Keratinocyte (primary cell): ENCODE measurements at regions not wholly inside any gene's neighbourhood (a gene's known extent, or its start where the extent isn't known, plus 50 kb on each side); places are given as distances from the start of the nearest gene placed in this dataset.

Source experiments
- CTCF ChIP-seq, 3 experiments: IDR thresholded peaks in 1 of 3; conservative IDR thresholded peaks in 1 of 3; optimal IDR thresholded peaks in 1 of 3; 2 replicates in 2 of 3; 3 replicates in 1 of 3; pipeline versions ENCODE3 to v1.5.1; 2011; ENCODE audit warnings: low read length in 3 of 3, mild to moderate bottlenecking in 3 of 3, moderate library complexity in 2 of 3, control low read depth in 1 of 3, inconsistent platforms in 1 of 3; ENCODE audit not compliant: insufficient read depth in 2 of 3; ENCODE audit errors: extremely low read depth in 1 of 3
- EZH2 ChIP-seq: IDR thresholded peaks from one replicate; pipeline ENCODE4 v1.6.1; 2012; ENCODE audit warnings: inconsistent platforms, mild to moderate bottlenecking, low read length, moderate library complexity

DNA sequence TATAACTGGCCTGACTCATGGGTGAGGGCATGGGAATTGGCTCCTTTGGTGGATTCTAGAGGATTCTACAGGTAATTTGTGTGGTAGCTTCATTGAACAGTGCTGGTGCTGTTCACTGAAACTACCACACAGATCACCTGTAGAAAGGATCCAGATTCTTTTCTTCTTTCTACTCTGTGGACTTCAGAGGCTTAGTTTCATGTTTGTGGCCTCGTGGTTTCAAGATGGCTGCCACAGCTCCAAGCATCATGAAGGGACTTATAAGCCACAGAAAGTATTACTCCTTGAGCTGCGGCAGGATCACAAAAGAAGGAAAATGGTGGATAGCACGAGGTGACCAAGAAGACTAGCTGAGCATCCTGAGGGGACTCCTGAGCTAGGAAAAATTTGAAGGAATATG is 88.9 kb downstream of the ADCYAP1 start:
- TF ChIP-seq CTCF (optimal IDR thresholded peaks at IDR 0.05 in 1 of 3, IDR thresholded peaks at IDR 0.05 in 1 of 3, conservative IDR thresholded peaks at IDR 0.05 in 1 of 3; ENCODE audit: extremely low read depth in 1 of 3, insufficient read depth in 2 of 3, low read length in 3 of 3) (no peak), EZH2 (no peak)
